Keratinocyte (primary cell): ENCODE measurements at regions not wholly inside any gene's neighbourhood (a gene's known extent, or its start where the extent isn't known, plus 50 kb on each side); places are given as distances from the start of the nearest gene placed in this dataset.

Experiments used
- EZH2 ChIP-seq: IDR thresholded peaks from one replicate; pipeline ENCODE4 v1.6.1; 2012; ENCODE audit warnings: inconsistent platforms, mild to moderate bottlenecking, low read length, moderate library complexity
- TF ChIP-seq, protein P1 (sequence below), 3 experiments: IDR thresholded peaks in 1 of 3; conservative IDR thresholded peaks in 1 of 3; optimal IDR thresholded peaks in 1 of 3; 2 replicates in 2 of 3; 3 replicates in 1 of 3; pipeline versions ENCODE3 to v1.5.1; 2011; ENCODE audit warnings: low read length in 3 of 3, mild to moderate bottlenecking in 3 of 3, moderate library complexity in 2 of 3, control low read depth in 1 of 3, inconsistent platforms in 1 of 3; ENCODE audit not compliant: insufficient read depth in 2 of 3; ENCODE audit errors: extremely low read depth in 1 of 3

DNA sequence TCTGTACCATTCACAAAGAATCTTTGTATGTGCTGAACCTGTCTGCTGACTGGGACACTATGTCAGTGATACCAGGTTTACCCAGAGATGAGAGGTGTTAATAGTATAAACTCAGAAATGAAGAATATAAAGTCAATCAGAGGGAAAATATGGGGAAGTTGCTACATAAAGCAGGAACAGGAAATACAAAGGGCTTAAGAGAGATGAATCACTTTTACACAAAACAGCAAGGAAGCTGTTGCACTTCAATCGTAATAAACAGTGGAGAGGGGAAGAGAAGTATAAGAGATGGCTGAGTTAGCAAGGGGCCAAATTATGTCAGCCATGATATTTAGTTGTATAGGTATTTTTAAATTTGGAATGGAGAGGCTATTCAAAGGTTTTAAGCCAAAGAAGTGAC is 890.2 kb upstream of the NCAM2 start:
- TF ChIP-seq EZH2: no peak
- TF ChIP-seq, protein P1, sequence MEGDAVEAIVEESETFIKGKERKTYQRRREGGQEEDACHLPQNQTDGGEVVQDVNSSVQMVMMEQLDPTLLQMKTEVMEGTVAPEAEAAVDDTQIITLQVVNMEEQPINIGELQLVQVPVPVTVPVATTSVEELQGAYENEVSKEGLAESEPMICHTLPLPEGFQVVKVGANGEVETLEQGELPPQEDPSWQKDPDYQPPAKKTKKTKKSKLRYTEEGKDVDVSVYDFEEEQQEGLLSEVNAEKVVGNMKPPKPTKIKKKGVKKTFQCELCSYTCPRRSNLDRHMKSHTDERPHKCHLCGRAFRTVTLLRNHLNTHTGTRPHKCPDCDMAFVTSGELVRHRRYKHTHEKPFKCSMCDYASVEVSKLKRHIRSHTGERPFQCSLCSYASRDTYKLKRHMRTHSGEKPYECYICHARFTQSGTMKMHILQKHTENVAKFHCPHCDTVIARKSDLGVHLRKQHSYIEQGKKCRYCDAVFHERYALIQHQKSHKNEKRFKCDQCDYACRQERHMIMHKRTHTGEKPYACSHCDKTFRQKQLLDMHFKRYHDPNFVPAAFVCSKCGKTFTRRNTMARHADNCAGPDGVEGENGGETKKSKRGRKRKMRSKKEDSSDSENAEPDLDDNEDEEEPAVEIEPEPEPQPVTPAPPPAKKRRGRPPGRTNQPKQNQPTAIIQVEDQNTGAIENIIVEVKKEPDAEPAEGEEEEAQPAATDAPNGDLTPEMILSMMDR (optimal IDR thresholded peaks at IDR 0.05 in 1 of 3, IDR thresholded peaks at IDR 0.05 in 1 of 3, conservative IDR thresholded peaks at IDR 0.05 in 1 of 3; ENCODE audit: extremely low read depth in 1 of 3, insufficient read depth in 2 of 3, low read length in 3 of 3): no peak
